WTC11 (cell line): ENCODE measurements at regions not wholly inside any gene's neighbourhood (a gene's known extent, or its start where the extent isn't known, plus 50 kb on each side); places are given as distances from the start of the nearest gene placed in this dataset.

ENCODE experiments used
- ATAC-seq: fragments of 200-7000 bp; cut with Tn5 transposase; 2 replicates; pipeline ENCODE4 v1.10.0; 2021; ENCODE audit warnings: mild to moderate bottlenecking, moderate library complexity
- CTCF ChIA-PET: fragments of 300-600 bp; sonication (Branson Sonifier 250); formaldehyde crosslinking; loops from one replicate; lab custom pipeline; 2021; ENCODE audit warnings: antibody characterized with exemption; lab: Charles Lee
- POLR2A ChIA-PET: fragments of 350-600 bp; sonication (Branson Sonifier 250); formaldehyde crosslinking; loops from one replicate; lab custom pipeline; 2021; ENCODE audit warnings: antibody characterized with exemption; lab: Charles Lee
- DNase-seq: peaks from one replicate; pipeline ENCODE4 v3.0.0; 2021; ENCODE audit warnings: low spot score
- H3K27ac Mint-ChIP-seq: 2 replicates; pipeline ENCODE4 v1.8.0; 2021; ENCODE audit warnings: mixed read lengths
- H3K27me3 Mint-ChIP-seq: 2 replicates; pipeline ENCODE4 v1.8.0; 2021; ENCODE audit warnings: low read depth, mild to moderate bottlenecking, moderate library complexity, mixed read lengths
- H3K36me3 Mint-ChIP-seq: 2 replicates; pipeline ENCODE4 v1.8.0; 2021; ENCODE audit warnings: mixed read lengths
- H3K4me1 Mint-ChIP-seq: 2 replicates; pipeline ENCODE4 v1.8.0; 2022; ENCODE audit warnings: mixed read lengths
- H3K4me3 Mint-ChIP-seq: 2 replicates; pipeline ENCODE4 v1.8.0; 2021; ENCODE audit warnings: mild to moderate bottlenecking, moderate library complexity, mixed read lengths
- H3K9me3 Mint-ChIP-seq: 2 replicates; pipeline ENCODE4 v1.8.0; 2021; ENCODE audit warnings: mixed read lengths
- CDX4 ChIP-seq: fragments of 250-450 bp; sonication (Bioruptor Pico); IDR thresholded peaks from 2 replicates; pipeline ENCODE4 v1.9.0; 2021; ENCODE audit warnings: moderate library complexity, mild to moderate bottlenecking, inconsistent platforms, borderline replicate concordance
- CREB1 ChIP-seq: sonication (generic); formaldehyde crosslinking; IDR thresholded peaks from 2 replicates; pipeline ENCODE4 v1.8.0; 2023; ENCODE audit warnings: mild to moderate bottlenecking, missing genetic modification reagents
- CREM ChIP-seq: sonication (generic); formaldehyde crosslinking; IDR thresholded peaks from 2 replicates; pipeline ENCODE4 v1.8.1; 2022; ENCODE audit warnings: mild to moderate bottlenecking, missing genetic modification reagents, moderate library complexity
- CTCF ChIP-seq: fragments of 200-600 bp; IDR thresholded peaks from 2 replicates; pipeline ENCODE4 v1.8.0; 2022; ENCODE audit warnings: antibody characterized with exemption
- E2F1 ChIP-seq: sonication (generic); formaldehyde crosslinking; IDR thresholded peaks from 2 replicates; pipeline ENCODE4 v1.8.0; 2022; ENCODE audit warnings: mild to moderate bottlenecking, missing genetic modification reagents
- EMX1 ChIP-seq: fragments of 250-450 bp; sonication (Bioruptor Pico); IDR thresholded peaks from 2 replicates; pipeline ENCODE4 v1.8.0; 2021; ENCODE audit warnings: mild to moderate bottlenecking
- ESRRA ChIP-seq: sonication (generic); formaldehyde crosslinking; IDR thresholded peaks from 2 replicates; pipeline ENCODE4 v1.8.1; 2022; ENCODE audit warnings: mild to moderate bottlenecking, missing genetic modification reagents, borderline replicate concordance
- FOXP1 ChIP-seq: sonication (generic); formaldehyde crosslinking; IDR thresholded peaks from 2 replicates; pipeline ENCODE4 v1.8.0; 2022; ENCODE audit warnings: missing genetic modification reagents, mild to moderate bottlenecking, moderate library complexity, borderline replicate concordance
- GRHL2 ChIP-seq: fragments of 250-450 bp; sonication (Bioruptor Pico); IDR thresholded peaks from 2 replicates; pipeline ENCODE4 v1.8.0; 2022; ENCODE audit warnings: mild to moderate bottlenecking, moderate library complexity; ENCODE audit not compliant: insufficient replicate concordance, severe bottlenecking
- KAT7 ChIP-seq: sonication (generic); formaldehyde crosslinking; IDR thresholded peaks from 2 replicates; pipeline ENCODE4 v1.8.1; 2023; ENCODE audit warnings: missing genetic modification reagents, mild to moderate bottlenecking, borderline replicate concordance
- MXD4 ChIP-seq: fragments of 250-450 bp; sonication (Bioruptor Pico); IDR thresholded peaks from 2 replicates; pipeline ENCODE4 v1.8.0; 2021; ENCODE audit warnings: mild to moderate bottlenecking, moderate library complexity, borderline replicate concordance
- NFYB ChIP-seq: sonication (generic); formaldehyde crosslinking; conservative IDR thresholded peaks from 2 replicates; pipeline ENCODE4 v1.8.0; 2022; ENCODE audit warnings: low read depth, missing genetic modification reagents
- SMAD4 ChIP-seq: sonication (generic); formaldehyde crosslinking; IDR thresholded peaks from 2 replicates; pipeline ENCODE4 v1.8.0; 2022; ENCODE audit warnings: mild to moderate bottlenecking, missing genetic modification reagents
- TCF7 ChIP-seq: sonication (generic); formaldehyde crosslinking; IDR thresholded peaks from 2 replicates; pipeline ENCODE4 v1.8.0; 2022; ENCODE audit warnings: mild to moderate bottlenecking, low read depth, missing genetic modification reagents, moderate library complexity
- TEAD4 ChIP-seq: sonication (generic); formaldehyde crosslinking; IDR thresholded peaks from 2 replicates; pipeline ENCODE4 v1.8.0; 2022; ENCODE audit warnings: mild to moderate bottlenecking, missing genetic modification reagents
- ZNF121 ChIP-seq: sonication (generic); formaldehyde crosslinking; IDR thresholded peaks from 2 replicates; pipeline ENCODE4 v1.8.0; 2023; ENCODE audit warnings: missing genetic modification reagents
- ZNF416 ChIP-seq: fragments of 250-450 bp; sonication (Bioruptor Pico); IDR thresholded peaks from 2 replicates; pipeline ENCODE4 v1.9.0; 2021; ENCODE audit warnings: mild to moderate bottlenecking, inconsistent platforms
- ZNF423 ChIP-seq: fragments of 250-450 bp; sonication (Bioruptor Pico); IDR thresholded peaks from 2 replicates; pipeline ENCODE4 v2.1.2; 2022; ENCODE audit warnings: mild to moderate bottlenecking, moderate library complexity
- ZNF671 ChIP-seq: fragments of 250-450 bp; sonication (Bioruptor Pico); IDR thresholded peaks from 2 replicates; pipeline ENCODE4 v1.8.0; 2021; ENCODE audit warnings: mild to moderate bottlenecking
- ZSCAN18 ChIP-seq: fragments of 250-450 bp; sonication (Bioruptor Pico); IDR thresholded peaks from 2 replicates; pipeline ENCODE4 v2.1.2; 2022; ENCODE audit warnings: mild to moderate bottlenecking, moderate library complexity
- TF ChIP-seq, protein P1 (sequence below): sonication (generic); formaldehyde crosslinking; IDR thresholded peaks from 2 replicates; pipeline ENCODE4 v1.8.1; 2022; ENCODE audit warnings: mild to moderate bottlenecking, moderate library complexity, missing genetic modification reagents
- TF ChIP-seq, protein P2 (sequence below): sonication (generic); formaldehyde crosslinking; IDR thresholded peaks from 2 replicates; pipeline ENCODE4 v1.8.0; 2023; ENCODE audit warnings: mild to moderate bottlenecking, missing genetic modification reagents
- TF ChIP-seq, protein P3 (sequence below): sonication (generic); formaldehyde crosslinking; IDR thresholded peaks from 2 replicates; pipeline ENCODE4 v1.8.1; 2023; ENCODE audit warnings: mild to moderate bottlenecking, missing genetic modification reagents, moderate library complexity
- TF ChIP-seq, protein P4 (sequence below): sonication (generic); formaldehyde crosslinking; IDR thresholded peaks from 2 replicates; pipeline ENCODE4 v1.8.1; 2022; ENCODE audit warnings: missing genetic modification reagents, borderline replicate concordance

- DNase-seq (no peak), ATAC-seq (no peak)
- ChIA-PET CTCF (no interaction called here), POLR2A (no interaction called here)
- Mint-ChIP-seq H3K27me3 (peaks cover 2% of the 10 kb centered on the region; the same call in 1 of the 2 replicates), H3K36me3 (peaks cover 9% of the 10 kb centered on the region), H3K4me3 (no peak overlapping the region), H3K4me1 (no peaks in the 10 kb centered on the region), H3K9me3 (peaks cover 19% of the 10 kb centered on the region), H3K27ac (no peak overlapping the region)
- TF ChIP-seq FOXP1 (CRISPR knock-in tag), result no peak
- no peak for TF ChIP-seq CTCF
- TF ChIP-seq ZNF121 (CRISPR knock-in tag), result no peak
- no peak for TF ChIP-seq GRHL2
- no peak for TF ChIP-seq ZNF416 (CRISPR knock-in tag)
- no peak for TF ChIP-seq CREM (CRISPR knock-in tag)
- no peak for TF ChIP-seq MXD4
- TF ChIP-seq, protein P1, sequence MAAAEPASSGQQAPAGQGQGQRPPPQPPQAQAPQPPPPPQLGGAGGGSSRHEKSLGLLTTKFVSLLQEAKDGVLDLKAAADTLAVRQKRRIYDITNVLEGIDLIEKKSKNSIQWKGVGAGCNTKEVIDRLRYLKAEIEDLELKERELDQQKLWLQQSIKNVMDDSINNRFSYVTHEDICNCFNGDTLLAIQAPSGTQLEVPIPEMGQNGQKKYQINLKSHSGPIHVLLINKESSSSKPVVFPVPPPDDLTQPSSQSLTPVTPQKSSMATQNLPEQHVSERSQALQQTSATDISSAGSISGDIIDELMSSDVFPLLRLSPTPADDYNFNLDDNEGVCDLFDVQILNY (CRISPR knock-in tag), result no peak
- TF ChIP-seq ZNF671 (CRISPR knock-in tag), result no peak
- no peak for TF ChIP-seq CDX4 (CRISPR knock-in tag)
- TF ChIP-seq EMX1 (CRISPR knock-in tag), result no peak
- no peak for TF ChIP-seq TCF7 (CRISPR knock-in tag)
- TF ChIP-seq SMAD4 (CRISPR knock-in tag), result no peak
- TF ChIP-seq NFYB (CRISPR knock-in tag), result no peak
- TF ChIP-seq ZNF423 (CRISPR knock-in tag), result no peak
- TF ChIP-seq TEAD4, result no peak
- no peak for TF ChIP-seq E2F1 (CRISPR knock-in tag)
Measured at GRCh38 chr18:78830826-78831225, 148.8 kb upstream of the SALL3 start.

DNA sequence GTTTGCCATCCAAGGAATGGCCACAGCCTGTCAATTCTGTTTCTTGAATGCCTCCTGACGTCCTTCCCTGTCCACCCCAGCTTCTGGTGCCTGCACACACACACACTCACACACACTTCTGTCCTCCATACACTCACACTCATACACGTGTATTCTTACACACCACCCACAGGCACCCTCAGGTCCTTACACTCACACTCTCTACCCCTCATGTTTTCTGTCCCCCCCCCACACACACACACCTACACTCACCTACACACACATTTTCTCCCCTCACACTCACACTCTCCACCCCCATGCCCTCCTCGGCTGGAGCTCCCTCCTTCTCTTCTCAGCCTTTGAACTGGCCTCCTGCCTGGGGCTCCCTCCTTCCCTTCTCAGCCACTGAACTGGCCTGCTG lies 148.0 kb upstream of the SALL3 start:
- Mint-ChIP-seq H3K27ac (no peak overlapping the region), H3K36me3 (peaks cover 10% of the 10 kb centered on the region), H3K4me1 (no peaks in the 10 kb centered on the region), H3K27me3 (peaks cover 2% of the 10 kb centered on the region; the same call in 1 of the 2 replicates), H3K9me3 (peaks cover 19% of the 10 kb centered on the region), H3K4me3 (no peak overlapping the region)
- ChIA-PET CTCF (no interaction called here), POLR2A (no interaction called here)
- no peak for DNase-seq
- ATAC-seq, result no peak
- no peak for TF ChIP-seq CTCF
- no peak for TF ChIP-seq KAT7 (CRISPR knock-in tag)
- no peak for TF ChIP-seq ZSCAN18 (CRISPR knock-in tag)
- TF ChIP-seq, protein P2, sequence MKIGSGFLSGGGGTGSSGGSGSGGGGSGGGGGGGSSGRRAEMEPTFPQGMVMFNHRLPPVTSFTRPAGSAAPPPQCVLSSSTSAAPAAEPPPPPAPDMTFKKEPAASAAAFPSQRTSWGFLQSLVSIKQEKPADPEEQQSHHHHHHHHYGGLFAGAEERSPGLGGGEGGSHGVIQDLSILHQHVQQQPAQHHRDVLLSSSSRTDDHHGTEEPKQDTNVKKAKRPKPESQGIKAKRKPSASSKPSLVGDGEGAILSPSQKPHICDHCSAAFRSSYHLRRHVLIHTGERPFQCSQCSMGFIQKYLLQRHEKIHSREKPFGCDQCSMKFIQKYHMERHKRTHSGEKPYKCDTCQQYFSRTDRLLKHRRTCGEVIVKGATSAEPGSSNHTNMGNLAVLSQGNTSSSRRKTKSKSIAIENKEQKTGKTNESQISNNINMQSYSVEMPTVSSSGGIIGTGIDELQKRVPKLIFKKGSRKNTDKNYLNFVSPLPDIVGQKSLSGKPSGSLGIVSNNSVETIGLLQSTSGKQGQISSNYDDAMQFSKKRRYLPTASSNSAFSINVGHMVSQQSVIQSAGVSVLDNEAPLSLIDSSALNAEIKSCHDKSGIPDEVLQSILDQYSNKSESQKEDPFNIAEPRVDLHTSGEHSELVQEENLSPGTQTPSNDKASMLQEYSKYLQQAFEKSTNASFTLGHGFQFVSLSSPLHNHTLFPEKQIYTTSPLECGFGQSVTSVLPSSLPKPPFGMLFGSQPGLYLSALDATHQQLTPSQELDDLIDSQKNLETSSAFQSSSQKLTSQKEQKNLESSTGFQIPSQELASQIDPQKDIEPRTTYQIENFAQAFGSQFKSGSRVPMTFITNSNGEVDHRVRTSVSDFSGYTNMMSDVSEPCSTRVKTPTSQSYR, result no peak
- TF ChIP-seq, protein P3, sequence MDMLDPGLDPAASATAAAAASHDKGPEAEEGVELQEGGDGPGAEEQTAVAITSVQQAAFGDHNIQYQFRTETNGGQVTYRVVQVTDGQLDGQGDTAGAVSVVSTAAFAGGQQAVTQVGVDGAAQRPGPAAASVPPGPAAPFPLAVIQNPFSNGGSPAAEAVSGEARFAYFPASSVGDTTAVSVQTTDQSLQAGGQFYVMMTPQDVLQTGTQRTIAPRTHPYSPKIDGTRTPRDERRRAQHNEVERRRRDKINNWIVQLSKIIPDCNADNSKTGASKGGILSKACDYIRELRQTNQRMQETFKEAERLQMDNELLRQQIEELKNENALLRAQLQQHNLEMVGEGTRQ (CRISPR knock-in tag), result no peak
- TF ChIP-seq, protein P4, sequence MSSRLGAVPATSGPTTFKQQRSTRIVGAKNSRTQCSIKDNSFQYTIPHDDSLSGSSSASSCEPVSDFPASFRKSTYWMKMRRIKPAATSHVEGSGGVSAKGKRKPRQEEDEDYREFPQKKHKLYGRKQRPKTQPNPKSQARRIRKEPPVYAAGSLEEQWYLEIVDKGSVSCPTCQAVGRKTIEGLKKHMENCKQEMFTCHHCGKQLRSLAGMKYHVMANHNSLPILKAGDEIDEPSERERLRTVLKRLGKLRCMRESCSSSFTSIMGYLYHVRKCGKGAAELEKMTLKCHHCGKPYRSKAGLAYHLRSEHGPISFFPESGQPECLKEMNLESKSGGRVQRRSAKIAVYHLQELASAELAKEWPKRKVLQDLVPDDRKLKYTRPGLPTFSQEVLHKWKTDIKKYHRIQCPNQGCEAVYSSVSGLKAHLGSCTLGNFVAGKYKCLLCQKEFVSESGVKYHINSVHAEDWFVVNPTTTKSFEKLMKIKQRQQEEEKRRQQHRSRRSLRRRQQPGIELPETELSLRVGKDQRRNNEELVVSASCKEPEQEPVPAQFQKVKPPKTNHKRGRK (CRISPR knock-in tag), result no peak
- no peak for TF ChIP-seq ESRRA (CRISPR knock-in tag)
- no peak for TF ChIP-seq CREB1 (CRISPR knock-in tag)
